K562 (cell line): ENCODE measurements at regions not wholly inside any gene's neighbourhood (a gene's known extent, or its start where the extent isn't known, plus 50 kb on each side); places are given as distances from the start of the nearest gene placed in this dataset.

Source experiments
- ATAC-seq: fragments of 200-7000 bp; cut with Tn5 transposase; 3 replicates; pipeline ENCODE4 v1.9.1; 2020; ENCODE audit warnings: moderate library complexity
- BruUV-seq: library from RNA; stranded (reverse); fragments of 400-500 nt; replicated peaks from 2 replicates; lab custom pipeline; 2021; lab: Mats Ljungman, UMichigan
- CTCF ChIA-PET: fragments of 300-600 bp; formaldehyde crosslinking; extraction: SDS; loops from one replicate; lab custom pipeline; 2021; ENCODE audit warnings: low intra/inter-chr PET ratio; lab: Yijun Ruan, JAX
- POLR2A ChIA-PET: fragments of 300-600, 350-650 bp; sonication (Branson Sonifier 250); formaldehyde crosslinking; extraction: SDS; loops from one replicate; lab custom pipeline; 2021; ENCODE audit warnings: antibody characterized with exemption, inconsistent platforms; lab: Yijun Ruan, JAX
- DNase-seq, 4 experiments: peaks; one replicate each; pipeline versions ENCODE4 v3.0.0 to v3.0.0-alpha.2; 2011 to 2018; ENCODE audit warnings: low spot score in 3 of 4, mixed read lengths in 3 of 4; ENCODE audit errors: extremely low read depth in 1 of 4
- FAIRE-seq: peaks from 2 replicates; lab custom pipeline; 2011; peaks lifted over from hg19 to GRCh38; lab: Jason Lieb, UNC
- H2AFZ ChIP-seq: 2 replicates; pipeline ENCODE4 v1.6.0; 2011; ENCODE audit warnings: low read depth, low read length, control low read depth, inconsistent platforms
- H3K27ac ChIP-seq: fragments of 200-600 bp; 3 replicates; pipeline ENCODE4 v1.8.0; 2011; ENCODE audit warnings: low read depth, mild to moderate bottlenecking, control low read depth, inconsistent platforms, low read length, moderate library complexity, mixed read lengths; ENCODE audit errors: extremely low read depth
- H3K27me3 ChIP-seq, 2 experiments: fragments of 300-600 bp in 1 of 2; 2 replicates in 1 of 2; 3 replicates in 1 of 2; pipeline versions ENCODE4 v1.6.0 to v1.8.0; 2011; ENCODE audit warnings: inconsistent platforms in 2 of 2, low read length in 2 of 2, mild to moderate bottlenecking in 1 of 2, mixed read lengths in 1 of 2, moderate library complexity in 1 of 2; ENCODE audit not compliant: control insufficient read depth in 2 of 2, insufficient read depth in 2 of 2
- H3K36me3 ChIP-seq: fragments of 300-600 bp; 3 replicates; pipeline ENCODE4 v1.8.0; 2011; ENCODE audit warnings: mild to moderate bottlenecking, low read length, inconsistent platforms; ENCODE audit not compliant: control insufficient read depth, insufficient read depth
- H3K4me1 ChIP-seq, 2 experiments: fragments of 200-600 bp in 1 of 2; replicated peaks in 1 of 2; 2 replicates in 1 of 2; 3 replicates in 1 of 2; pipeline versions ENCODE4 v1.5.1 to v1.8.0; 2011; ENCODE audit warnings: inconsistent platforms in 2 of 2, low read length in 2 of 2, mild to moderate bottlenecking in 1 of 2, mixed read lengths in 1 of 2, moderate library complexity in 1 of 2; ENCODE audit not compliant: control insufficient read depth in 2 of 2, insufficient read depth in 2 of 2
- H3K4me2 ChIP-seq: 2 replicates; pipeline ENCODE4 v1.6.1; 2011; ENCODE audit warnings: low read length, control low read depth, inconsistent platforms, mixed read lengths; ENCODE audit not compliant: insufficient read depth
- H3K4me3 ChIP-seq: fragments of 200-600 bp; sonication (generic), shearing (Covaris generic); 2 replicates; pipeline ENCODE4 v1.5.1; 2016; ENCODE audit warnings: control low read depth, inconsistent platforms
- H3K79me2 ChIP-seq: fragments of 200-600 bp; 3 replicates; pipeline ENCODE4 v1.8.0; 2011; ENCODE audit warnings: low read length, inconsistent platforms; ENCODE audit not compliant: control insufficient read depth, insufficient read depth
- H3K9ac ChIP-seq, 2 experiments: 2 replicates each; pipeline versions ENCODE4 v1.6.0 to v1.6.1; 2011; ENCODE audit warnings: low read depth in 2 of 2, low read length in 2 of 2, control low read depth in 1 of 2, inconsistent platforms in 1 of 2, mild to moderate bottlenecking in 1 of 2, mixed read lengths in 1 of 2; ENCODE audit not compliant: insufficient read depth in 1 of 2
- H3K9me1 ChIP-seq: one replicate; pipeline ENCODE4 v1.6.0; 2011; ENCODE audit warnings: inconsistent platforms, mild to moderate bottlenecking, low read length, moderate library complexity; ENCODE audit not compliant: control insufficient read depth, insufficient read depth
- H3K9me3 ChIP-seq: replicated peaks from 2 replicates; pipeline ENCODE4 v1.5.1; 2011; ENCODE audit warnings: low read depth, low read length, inconsistent platforms; ENCODE audit not compliant: control insufficient read depth, insufficient read depth
- H4K20me1 ChIP-seq: replicated peaks from 2 replicates; pipeline ENCODE4 v1.6.1; 2011; ENCODE audit warnings: low read length, inconsistent platforms, mixed read lengths; ENCODE audit not compliant: control insufficient read depth, insufficient read depth
- CEBPG ChIP-seq, 3 experiments: fragments of 200-800 bp in 1 of 3; sonication (Bioruptor generic) in 1 of 3; sonication (generic) in 1 of 3; formaldehyde crosslinking in 1 of 3; IDR thresholded peaks in 2 of 3; conservative IDR thresholded peaks in 1 of 3; 2 replicates each; pipeline versions ENCODE4 v1.6.1 to v1.8.0; 2016 to 2022; ENCODE audit warnings: missing compliant biosample characterization in 2 of 3, missing genetic modification characterization in 2 of 3, mild to moderate bottlenecking in 1 of 3, missing genetic modification reagents in 1 of 3
- CTCFL ChIP-seq: IDR thresholded peaks from 2 replicates; pipeline ENCODE4 v1.6.1; 2011; ENCODE audit warnings: borderline replicate concordance, low read depth, mild to moderate bottlenecking, moderate library complexity, low read length; ENCODE audit not compliant: insufficient read depth, poor library complexity, severe bottlenecking
- ETS2 ChIP-seq: IDR thresholded peaks from 2 replicates; pipeline ENCODE4 v1.6.1; 2016; ENCODE audit warnings: borderline replicate concordance, missing genetic modification characterization, mild to moderate bottlenecking, moderate library complexity, missing compliant biosample characterization; ENCODE audit not compliant: poor library complexity, severe bottlenecking
- FOXO4 ChIP-seq: fragments of 450-650 bp; formaldehyde crosslinking; IDR thresholded peaks from 2 replicates; pipeline ENCODE4 v1.4.0; 2020; ENCODE audit warnings: mild to moderate bottlenecking, moderate library complexity
- GTF2E2 ChIP-seq: fragments of 200-800 bp; sonication (Bioruptor generic); IDR thresholded peaks from 2 replicates; pipeline ENCODE4 v1.6.1; 2016; ENCODE audit warnings: missing genetic modification characterization, missing compliant biosample characterization
- HINFP ChIP-seq: fragments of 450-650 bp; conservative IDR thresholded peaks from 2 replicates; pipeline ENCODE4 v1.6.1; 2016; ENCODE audit warnings: missing genetic modification characterization, low read depth, mild to moderate bottlenecking, control low read depth, missing compliant biosample characterization
- KLF13 ChIP-seq: fragments of 450-650 bp; IDR thresholded peaks from 2 replicates; pipeline ENCODE4 v1.6.1; 2016; ENCODE audit warnings: missing genetic modification characterization, low read depth, mild to moderate bottlenecking, missing compliant biosample characterization, moderate library complexity, borderline replicate concordance
- LARP7 ChIP-seq: fragments of 450-650 bp; IDR thresholded peaks from 2 replicates; pipeline ENCODE4 v1.6.1; 2016
- NR2F6 ChIP-seq: fragments of 450-650 bp; formaldehyde crosslinking; IDR thresholded peaks from 2 replicates; pipeline ENCODE4 v1.4.0; 2020; ENCODE audit warnings: mild to moderate bottlenecking
- SMARCA4 ChIP-seq: fragments of 450-650 bp; IDR thresholded peaks from 2 replicates; pipeline ENCODE4 v1.6.1; 2016
- SP1 ChIP-seq: sonication (generic); formaldehyde crosslinking; IDR thresholded peaks from 2 replicates; pipeline ENCODE4 v1.8.1; 2022; ENCODE audit warnings: mild to moderate bottlenecking, missing genetic modification reagents
- SRSF3 ChIP-seq: fragments of 200-400 bp; formaldehyde crosslinking; IDR thresholded peaks from 2 replicates; pipeline ENCODE4 v1.6.1; 2016; ENCODE audit warnings: mild to moderate bottlenecking, low read length, moderate library complexity; ENCODE audit not compliant: insufficient read depth
- TFAM ChIP-seq: fragments of 250-450 bp; sonication (Bioruptor Pico); conservative IDR thresholded peaks from 2 replicates; pipeline ENCODE4 v1.5.0; 2021; ENCODE audit warnings: mild to moderate bottlenecking, moderate library complexity
- ZBTB9 ChIP-seq: fragments of 450-650 bp; formaldehyde crosslinking; IDR thresholded peaks from 2 replicates; pipeline ENCODE4 v1.4.0; 2020; ENCODE audit warnings: mild to moderate bottlenecking, moderate library complexity
- ZNF124 ChIP-seq: sonication (generic); formaldehyde crosslinking; IDR thresholded peaks from 2 replicates; pipeline ENCODE4 v1.8.1; 2022; ENCODE audit warnings: missing genetic modification reagents
- ZNF347 ChIP-seq: fragments of 450-650 bp; formaldehyde crosslinking; IDR thresholded peaks from 2 replicates; pipeline ENCODE4 v1.4.0; 2020; ENCODE audit warnings: low read depth, mild to moderate bottlenecking, moderate library complexity
- ZZZ3 ChIP-seq: fragments of 450-650 bp; IDR thresholded peaks from 2 replicates; pipeline ENCODE4 v1.6.1; 2016; ENCODE audit warnings: antibody characterized with exemption, mild to moderate bottlenecking, moderate library complexity
- WGBS: fragments of 100-300 bp; shearing (Covaris generic); methylation state at CpG from one replicate; pipeline ENCODE4 v1.1.6; 2016; ENCODE audit warnings: low coverage, mixed read lengths; ENCODE audit not compliant: insufficient coverage; ENCODE audit errors: missing lambda C conversion rate; 5-methylcytosine and 5-hydroxymethylcytosine counted together
- in situ Hi-C: fragments of 300-500 bp; cut with MboI; formaldehyde crosslinking; loops from 4 replicates; pipeline ENCODE4 v1.15.0; 2018; ENCODE audit warnings: inconsistent platforms, mixed read lengths
- intact Hi-C: fragments of 100-400 bp; cut with micrococcal nuclease; formaldehyde crosslinking; loops from 2 replicates; pipeline ENCODE4 v1.14.2; 2022

- H3K4me2 ChIP-seq = no peak overlapping the region
- in situ Hi-C loops = no loop called here
- 0% methylated on average over 5 of the region's 6 CpGs for WGBS
- no peaks in the 10 kb centered on the region for H3K9me1 ChIP-seq
- H3K4me1 ChIP-seq = no peaks in the 10 kb centered on the region
- no peaks in the 10 kb centered on the region; the same call in 1 of the 2 replicates for H4K20me1 ChIP-seq
- FAIRE-seq = no peak
- H3K27me3 ChIP-seq = peaks cover 0 to 1% of the 10 kb centered on the region in 2 experiments; a peak in 1 of 5 replicates
- H3K9ac ChIP-seq = no peak overlapping the region
- H3K36me3 ChIP-seq = no peaks in the 10 kb centered on the region
- BruUV-seq = no TSS peak
- ChIA-PET POLR2A (no interaction called here), CTCF (no interaction called here)
- no peak overlapping the region for H2AFZ ChIP-seq
- H3K79me2 ChIP-seq = no peaks in the 10 kb centered on the region
- H3K27ac ChIP-seq = no peak overlapping the region
- intact Hi-C loops = no loop called here
- no peak overlapping the region for H3K4me3 ChIP-seq
- no peaks in the 10 kb centered on the region for H3K9me3 ChIP-seq
- no peak for DNase-seq
- no peak for ATAC-seq
- TF ChIP-seq TFAM (no peak), LARP7 (no peak), SRSF3 (no peak), GTF2E2 (tag) (no peak), ZZZ3 (no peak), HINFP (tag) (no peak), ZNF124 (CRISPR knock-in tag) (no peak), NR2F6 (CRISPR knock-in tag) (no peak), CEBPG (CRISPR knock-in tag; IDR thresholded peaks at IDR 0.05) (no peak), CEBPG (tag; conservative IDR thresholded peaks at IDR 0.05 in 1 of 2, IDR thresholded peaks at IDR 0.05 in 1 of 2) (no peak), CTCFL (no peak), SMARCA4 (no peak), SP1 (no peak), KLF13 (tag) (no peak), ZNF347 (no peak), ZBTB9 (CRISPR knock-in tag) (no peak), ETS2 (tag) (no peak), FOXO4 (no peak)
Observed at GRCh38 chr14:98959410-98959809, 312.6 kb downstream of the BCL11B start.
